MV-4-11 (cell line): ENCODE measurements at regions not wholly inside any gene's neighbourhood (a gene's known extent, or its start where the extent isn't known, plus 50 kb on each side); places are given as distances from the start of the nearest gene placed in this dataset.

Experiments
- DNase-seq: peaks from one replicate; lab custom pipeline; 2025; lab: John Stamatoyannopoulos, UW

- no peak for DNase-seq
Observed at GRCh38 chr1:219472596-219472995, 140.3 kb downstream of the ZC3H11B start.

- DNase-seq: no peak
Observed at GRCh38 chr1:219467524-219467923, 145.4 kb downstream of the ZC3H11B start.

- no peak for DNase-seq
Observed at GRCh38 chr1:219466766-219467165, 146.1 kb downstream of the ZC3H11B start.

- no peak for DNase-seq
Observed at GRCh38 chr1:219465212-219466093, 147.5 kb downstream of the ZC3H11B start.

- no peak for DNase-seq
Observed at GRCh38 chr1:219463636-219464035, 149.3 kb downstream of the ZC3H11B start.

GRCh38 chr1:219461981-219462400, 150.9 kb downstream of the ZC3H11B start:
- peak; percentile 40 for DNase-seq

GRCh38 chr1:219460896-219461815, 151.7 kb downstream of the ZC3H11B start:
- peak; percentile 94 for DNase-seq

GRCh38 chr1:219460081-219460895, 152.6 kb downstream of the ZC3H11B start:
- DNase-seq: peak; percentile 27

- DNase-seq: no peak
Observed at GRCh38 chr1:219459351-219460080, 153.4 kb downstream of the ZC3H11B start.

- no peak for DNase-seq
Observed at GRCh38 chr1:219446288-219446687, 166.6 kb downstream of the ZC3H11B start.

GRCh38 chr1:219445864-219446263, 167.0 kb downstream of the ZC3H11B start:
- DNase-seq: no peak

GRCh38 chr1:219444474-219444873, 168.4 kb downstream of the ZC3H11B start:
- no peak for DNase-seq

GRCh38 chr1:219443763-219444162, 169.1 kb downstream of the ZC3H11B start:
- no peak for DNase-seq

GRCh38 chr1:219442611-219443061, 170.3 kb downstream of the ZC3H11B start:
- DNase-seq: no peak

- no peak for DNase-seq
Observed at GRCh38 chr1:219441884-219442283, 171.0 kb downstream of the ZC3H11B start.

GRCh38 chr1:219439376-219439775, 173.5 kb downstream of the ZC3H11B start:
- no peak for DNase-seq

- DNase-seq: no peak
Observed at GRCh38 chr1:219438386-219438785, 174.5 kb downstream of the ZC3H11B start.

GRCh38 chr1:219434923-219435297, 178.0 kb downstream of the ZC3H11B start:
- DNase-seq: no peak

GRCh38 chr1:219434285-219434922, 178.5 kb downstream of the ZC3H11B start:
- DNase-seq: no peak

- DNase-seq: no peak
Observed at GRCh38 chr1:219433496-219434131, 179.3 kb downstream of the ZC3H11B start.
